SK-N-SH treated with all-trans-retinoic acid at 6 μM for 48 hours (cell line): ENCODE measurements at regions not wholly inside any gene's neighbourhood (a gene's known extent, or its start where the extent isn't known, plus 50 kb on each side); places are given as distances from the start of the nearest gene placed in this dataset.
A peak's percentile ranks its signal among the peaks of the same experiment; 100 is the strongest.

ENCODE experiments used
- ATAC-seq: fragments of 200-7000 bp; cut with Tn5 transposase; 3 replicates; pipeline ENCODE4 v1.9.1; 2020; ENCODE audit warnings: mild to moderate bottlenecking, moderate library complexity
- ARNTL ChIP-seq: fragments of 450-650 bp; formaldehyde crosslinking; IDR thresholded peaks from 2 replicates; pipeline ENCODE4 v1.5.0; 2020; ENCODE audit warnings: low read depth, mild to moderate bottlenecking, moderate library complexity, borderline replicate concordance
- BACH2 ChIP-seq: fragments of 250-450 bp; sonication (Bioruptor Pico); IDR thresholded peaks from 2 replicates; pipeline ENCODE4 v1.9.0; 2021; ENCODE audit warnings: mild to moderate bottlenecking, borderline replicate concordance
- CSDC2 ChIP-seq: fragments of 250-450 bp; sonication (Bioruptor Pico); IDR thresholded peaks from 2 replicates; pipeline ENCODE4 v1.5.0; 2020; ENCODE audit warnings: mild to moderate bottlenecking, moderate library complexity
- CSRNP3 ChIP-seq: fragments of 250-450 bp; sonication (Bioruptor Pico); IDR thresholded peaks from 2 replicates; pipeline ENCODE4 v1.5.1; 2021; ENCODE audit warnings: mild to moderate bottlenecking, moderate library complexity
- ESRRG ChIP-seq: fragments of 250-450 bp; sonication (Bioruptor Pico); IDR thresholded peaks from 2 replicates; pipeline ENCODE4 v1.6.1; 2021; ENCODE audit warnings: mild to moderate bottlenecking
- GLIS3 ChIP-seq: fragments of 250-450 bp; sonication (Bioruptor Pico); IDR thresholded peaks from 2 replicates; pipeline ENCODE4 v1.5.0; 2020; ENCODE audit warnings: mild to moderate bottlenecking, moderate library complexity
- ISL1 ChIP-seq: fragments of 250-450 bp; sonication (Bioruptor Pico); IDR thresholded peaks from 2 replicates; pipeline ENCODE4 v2.1.2; 2022; ENCODE audit warnings: mild to moderate bottlenecking, moderate library complexity
- OSR1 ChIP-seq: fragments of 250-450 bp; sonication (Bioruptor Pico); IDR thresholded peaks from 2 replicates; pipeline ENCODE4 v1.8.0; 2022; ENCODE audit warnings: moderate library complexity, mild to moderate bottlenecking, inconsistent platforms
- PATZ1 ChIP-seq: fragments of 250-450 bp; sonication (Bioruptor Pico); IDR thresholded peaks from 2 replicates; pipeline ENCODE4 v1.8.0; 2020; ENCODE audit warnings: mild to moderate bottlenecking, moderate library complexity, borderline replicate concordance
- POU6F1 ChIP-seq: fragments of 250-450 bp; sonication (Bioruptor Pico); IDR thresholded peaks from 2 replicates; pipeline ENCODE4 v1.8.0; 2021; ENCODE audit warnings: low read depth, mild to moderate bottlenecking, moderate library complexity, borderline replicate concordance
- PPARA ChIP-seq: fragments of 250-450 bp; sonication (Bioruptor Pico); IDR thresholded peaks from 2 replicates; pipeline ENCODE4 v1.5.0; 2020; ENCODE audit warnings: mild to moderate bottlenecking, borderline replicate concordance
- RARB ChIP-seq: fragments of 250-450 bp; sonication (Bioruptor Pico); IDR thresholded peaks from 2 replicates; pipeline ENCODE4 v1.8.0; 2021; ENCODE audit warnings: mild to moderate bottlenecking, moderate library complexity
- SNAI2 ChIP-seq: fragments of 250-450 bp; sonication (Bioruptor Pico); IDR thresholded peaks from 2 replicates; pipeline ENCODE4 v1.5.0; 2020; ENCODE audit warnings: mild to moderate bottlenecking, moderate library complexity
- TCF4 ChIP-seq: fragments of 250-450 bp; sonication (Bioruptor Pico); IDR thresholded peaks from 2 replicates; pipeline ENCODE4 v1.8.0; 2021; ENCODE audit warnings: mild to moderate bottlenecking, moderate library complexity, borderline replicate concordance
- TOX ChIP-seq: fragments of 250-450 bp; sonication (Bioruptor Pico); IDR thresholded peaks from 2 replicates; pipeline ENCODE4 v1.8.0; 2021; ENCODE audit warnings: mild to moderate bottlenecking, moderate library complexity, borderline replicate concordance
- TSHZ2 ChIP-seq: fragments of 250-450 bp; sonication (Bioruptor Pico); IDR thresholded peaks from 2 replicates; pipeline ENCODE4 v1.5.0; 2020; ENCODE audit warnings: mild to moderate bottlenecking, moderate library complexity
- ZC3H10 ChIP-seq: fragments of 250-450 bp; sonication (Bioruptor Pico); IDR thresholded peaks from 2 replicates; pipeline ENCODE4 v1.5.1; 2021; ENCODE audit warnings: mild to moderate bottlenecking, moderate library complexity
- ZFP3 ChIP-seq: fragments of 250-450 bp; sonication (Bioruptor Pico); IDR thresholded peaks from 2 replicates; pipeline ENCODE4 v1.5.0; 2020; ENCODE audit warnings: mild to moderate bottlenecking, moderate library complexity
- ZFP30 ChIP-seq: fragments of 450-650 bp; formaldehyde crosslinking; IDR thresholded peaks from 2 replicates; pipeline ENCODE4 v1.5.0; 2022; ENCODE audit warnings: mild to moderate bottlenecking, moderate library complexity
- ZNF565 ChIP-seq: fragments of 450-650 bp; formaldehyde crosslinking; conservative IDR thresholded peaks from 2 replicates; pipeline ENCODE4 v1.5.0; 2020; ENCODE audit warnings: low read depth, mild to moderate bottlenecking, moderate library complexity
- ZNF70 ChIP-seq: fragments of 450-650 bp; formaldehyde crosslinking; IDR thresholded peaks from 2 replicates; pipeline ENCODE4 v1.5.0; 2020; ENCODE audit warnings: mild to moderate bottlenecking, moderate library complexity

- no peak for ATAC-seq
- no peak for TF ChIP-seq SNAI2
- no peak for TF ChIP-seq ZC3H10 (CRISPR knock-in tag)
- no peak for TF ChIP-seq POU6F1 (CRISPR knock-in tag)
- no peak for TF ChIP-seq ZNF565 (CRISPR knock-in tag)
- TF ChIP-seq CSDC2 (CRISPR knock-in tag) = no peak
- no peak for TF ChIP-seq PATZ1 (CRISPR knock-in tag)
- TF ChIP-seq RARB = no peak
- no peak for TF ChIP-seq ZNF70 (CRISPR knock-in tag)
- no peak for TF ChIP-seq ZFP30 (CRISPR knock-in tag)
- TF ChIP-seq ISL1 (CRISPR knock-in tag) = no peak
- TF ChIP-seq CSRNP3 (CRISPR knock-in tag) = no peak
- no peak for TF ChIP-seq GLIS3
- TF ChIP-seq ESRRG (CRISPR knock-in tag) = no peak
- TF ChIP-seq BACH2 (CRISPR knock-in tag) = no peak
- TF ChIP-seq ZFP3 (CRISPR knock-in tag) = no peak
- TF ChIP-seq ARNTL (CRISPR knock-in tag) = no peak
- no peak for TF ChIP-seq TCF4
Measured at GRCh38 chr1:212182579-212182978, 102.6 kb upstream of the PPP2R5A start.

- TF ChIP-seq SNAI2 (no peak), TOX (CRISPR knock-in tag) (no peak), TCF4 (no peak), ZNF70 (CRISPR knock-in tag) (no peak), ZFP30 (CRISPR knock-in tag) (no peak)
- 0 out of 3 replicates have a peak, but pooled peaks have one; percentile 28 for ATAC-seq
Measured at GRCh38 chr1:212186427-212187207, 98.6 kb upstream of the PPP2R5A start.

GRCh38 chr1:212188599-212189351 is 96.4 kb upstream of the PPP2R5A start:
- TF ChIP-seq GLIS3 (no peak), ARNTL (CRISPR knock-in tag) (no peak), SNAI2 (no peak), ESRRG (CRISPR knock-in tag) (no peak), TSHZ2 (CRISPR knock-in tag) (no peak), ZNF565 (CRISPR knock-in tag) (no peak), PPARA (no peak), ZFP30 (CRISPR knock-in tag) (no peak), OSR1 (CRISPR knock-in tag) (no peak), ZC3H10 (CRISPR knock-in tag) (no peak), ZNF70 (CRISPR knock-in tag) (no peak), ISL1 (CRISPR knock-in tag) (no peak), TOX (CRISPR knock-in tag) (no peak), BACH2 (CRISPR knock-in tag) (no peak), CSDC2 (CRISPR knock-in tag) (no peak)
- TF ChIP-seq, all 23 proteins: peak for 0
- ATAC-seq = no peak
